PC-3 (cell line): ENCODE measurements at regions not wholly inside any gene's neighbourhood (a gene's known extent, or its start where the extent isn't known, plus 50 kb on each side); places are given as distances from the start of the nearest gene placed in this dataset.

Experiments
- ATAC-seq: fragments of 200-7000 bp; cut with Tn5 transposase; 2 replicates; pipeline ENCODE4 v1.9.1; 2020; ENCODE audit warnings: mild to moderate bottlenecking, moderate library complexity
- BruUV-seq: library from RNA; stranded (reverse); fragments of 400-500 nt; replicated peaks from 2 replicates; lab custom pipeline; 2021; lab: Mats Ljungman, UMichigan
- CTCF ChIA-PET: fragments of 300-600 bp; sonication (Branson Sonifier 250); formaldehyde crosslinking; loops from one replicate; lab custom pipeline; 2022; ENCODE audit warnings: antibody characterized with exemption; lab: Charles Lee
- POLR2A ChIA-PET: fragments of 300-600 bp; sonication (Branson Sonifier 250); formaldehyde crosslinking; loops from one replicate; lab custom pipeline; 2022; ENCODE audit warnings: antibody characterized with exemption; ENCODE audit not compliant: unreplicated experiment; lab: Charles Lee
- DNase-seq: peaks from one replicate; pipeline ENCODE4 v3.0.0-alpha.2; 2015
- H2AFZ ChIP-seq: fragments of 300-600 bp; sonication (generic); 2 replicates; pipeline ENCODE4 v1.6.0; 2016; ENCODE audit warnings: antibody characterized with exemption, low read length
- H3F3A ChIP-seq: fragments of 300-600 bp; sonication (generic); one replicate; pipeline ENCODE4 v1.6.0; 2017; ENCODE audit warnings: antibody characterized with exemption, low read length, control low read depth, mild to moderate bottlenecking; ENCODE audit not compliant: unreplicated experiment
- H3K27ac ChIP-seq: fragments of 300-600 bp; sonication (generic); 2 replicates; pipeline ENCODE4 v1.5.1; 2016; ENCODE audit warnings: mild to moderate bottlenecking, low read length
- H3K27me3 ChIP-seq: fragments of 300-600 bp; sonication (generic); 2 replicates; pipeline ENCODE4 v1.6.1; 2016; ENCODE audit warnings: low read length, mixed read lengths
- H3K36me3 ChIP-seq: fragments of 300-600 bp; sonication (generic); 2 replicates; pipeline ENCODE4 v1.6.1; 2016; ENCODE audit warnings: low read depth, mixed run types, low read length, mixed read lengths
- H3K4me1 ChIP-seq: fragments of 300-600 bp; sonication (generic); 2 replicates; pipeline ENCODE4 v1.5.1; 2016; ENCODE audit warnings: low read length; ENCODE audit not compliant: insufficient read depth
- H3K4me2 ChIP-seq: fragments of 300-600 bp; sonication (generic); 2 replicates; pipeline ENCODE4 v1.6.0; 2016; ENCODE audit warnings: low read length
- H3K4me3 ChIP-seq: fragments of 300-600 bp; sonication (generic); 2 replicates; pipeline ENCODE4 v1.5.1; 2016; ENCODE audit warnings: mild to moderate bottlenecking, low read length, mixed read lengths
- H3K79me2 ChIP-seq: fragments of 300-600 bp; sonication (generic); 2 replicates; pipeline ENCODE4 v1.6.1; 2017; ENCODE audit warnings: low read length, mixed read lengths
- H3K9ac ChIP-seq: fragments of 300-600 bp; sonication (generic); 2 replicates; pipeline ENCODE4 v1.6.0; 2016; ENCODE audit warnings: mild to moderate bottlenecking, low read length
- H3K9me2 ChIP-seq: fragments of 300-600 bp; sonication (generic); replicated peaks from 2 replicates; pipeline ENCODE4 v1.6.1; 2016; ENCODE audit warnings: mixed run types, low read length, mixed read lengths
- H3K9me3 ChIP-seq: fragments of 300-600 bp; sonication (generic); 2 replicates; pipeline ENCODE4 v1.6.1; 2016; ENCODE audit warnings: low read length, mixed read lengths
- H4K20me1 ChIP-seq: fragments of 300-600 bp; sonication (generic); 2 replicates; pipeline ENCODE4 v1.6.1; 2016; ENCODE audit warnings: low read length, mixed read lengths
- EZH2 ChIP-seq: fragments of 300-600 bp; sonication (generic); IDR thresholded peaks from one replicate; pipeline ENCODE4 v1.6.1; 2017; ENCODE audit warnings: antibody characterized with exemption, mild to moderate bottlenecking, low read length; ENCODE audit not compliant: unreplicated experiment
- EZH2phosphoT487 ChIP-seq: fragments of 300-600 bp; sonication (generic); IDR thresholded peaks from 2 replicates; pipeline ENCODE4 v1.6.1; 2018; ENCODE audit warnings: mild to moderate bottlenecking, antibody characterized with exemption, low read length, borderline replicate concordance
- intact Hi-C: fragments of 100-400 bp; cut with micrococcal nuclease; formaldehyde crosslinking; loops from 2 replicates; pipeline ENCODE4 v1.9.0; 2023
- TF ChIP-seq, protein P1 (sequence below): fragments of 300-600 bp; sonication (generic); conservative IDR thresholded peaks from 2 replicates; pipeline ENCODE4 v1.5.1; 2017; ENCODE audit warnings: antibody characterized with exemption, low read depth, mild to moderate bottlenecking, low read length

GRCh38 chr11:113528982-113529381 is 53.8 kb upstream of the DRD2 start:
- Histone ChIP-seq H3K9me2 (no peaks in the 10 kb centered on the region), H3K9ac (no peak overlapping the region), H3K27ac (no peak overlapping the region), H3K36me3 (no peaks in the 10 kb centered on the region), H2AFZ (no peak overlapping the region), H3K4me3 (no peak overlapping the region), H3K4me1 (peaks cover 16% of the 10 kb centered on the region), H3K27me3 (no peaks in the 10 kb centered on the region), H4K20me1 (no peaks in the 10 kb centered on the region), H3K4me2 (no peak overlapping the region), H3F3A (no peaks in the 10 kb centered on the region), H3K9me3 (no peaks in the 10 kb centered on the region), H3K79me2 (no peaks in the 10 kb centered on the region)
- TF ChIP-seq EZH2, result no peak
- TF ChIP-seq, protein P1, sequence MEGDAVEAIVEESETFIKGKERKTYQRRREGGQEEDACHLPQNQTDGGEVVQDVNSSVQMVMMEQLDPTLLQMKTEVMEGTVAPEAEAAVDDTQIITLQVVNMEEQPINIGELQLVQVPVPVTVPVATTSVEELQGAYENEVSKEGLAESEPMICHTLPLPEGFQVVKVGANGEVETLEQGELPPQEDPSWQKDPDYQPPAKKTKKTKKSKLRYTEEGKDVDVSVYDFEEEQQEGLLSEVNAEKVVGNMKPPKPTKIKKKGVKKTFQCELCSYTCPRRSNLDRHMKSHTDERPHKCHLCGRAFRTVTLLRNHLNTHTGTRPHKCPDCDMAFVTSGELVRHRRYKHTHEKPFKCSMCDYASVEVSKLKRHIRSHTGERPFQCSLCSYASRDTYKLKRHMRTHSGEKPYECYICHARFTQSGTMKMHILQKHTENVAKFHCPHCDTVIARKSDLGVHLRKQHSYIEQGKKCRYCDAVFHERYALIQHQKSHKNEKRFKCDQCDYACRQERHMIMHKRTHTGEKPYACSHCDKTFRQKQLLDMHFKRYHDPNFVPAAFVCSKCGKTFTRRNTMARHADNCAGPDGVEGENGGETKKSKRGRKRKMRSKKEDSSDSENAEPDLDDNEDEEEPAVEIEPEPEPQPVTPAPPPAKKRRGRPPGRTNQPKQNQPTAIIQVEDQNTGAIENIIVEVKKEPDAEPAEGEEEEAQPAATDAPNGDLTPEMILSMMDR, result no peak
- TF ChIP-seq EZH2phosphoT487, result no peak
- intact Hi-C loops, result no loop called here
- POLR2A ChIA-PET, result no interaction called here
- no TSS peak for BruUV-seq
- no peak for DNase-seq
- CTCF ChIA-PET, result no interaction called here
- no peak for ATAC-seq

- H3K9me2 ChIP-seq, result no peaks in the 10 kb centered on the region
- no peaks in the 10 kb centered on the region for H3K79me2 ChIP-seq
- H3K36me3 ChIP-seq, result no peaks in the 10 kb centered on the region
- CTCF ChIA-PET, result no interaction called here
- H3K27me3 ChIP-seq, result no peaks in the 10 kb centered on the region
- no peak for TF ChIP-seq EZH2phosphoT487
- no peak overlapping the region for H3K27ac ChIP-seq
- DNase-seq (peak; percentile 74), ATAC-seq (no peak)
- no peaks in the 10 kb centered on the region for H4K20me1 ChIP-seq
- POLR2A ChIA-PET, result no interaction called here
- no peak overlapping the region for H2AFZ ChIP-seq
- H3K9me3 ChIP-seq, result no peaks in the 10 kb centered on the region
- H3K9ac ChIP-seq, result no peak overlapping the region
- BruUV-seq, result no TSS peak
- peak overlapping the region; percentile 41 for H3K4me2 ChIP-seq
- intact Hi-C loops, result no loop called here
- no peaks in the 10 kb centered on the region for H3F3A ChIP-seq
- peak overlapping the region; percentile 5; the same call in 1 of the 2 replicates for H3K4me3 ChIP-seq
- H3K4me1 ChIP-seq, result peaks cover 16% of the 10 kb centered on the region
Observed at GRCh38 chr11:113526521-113526920, 51.3 kb upstream of the DRD2 start.
